Umbilical cord (tissue), 1 donor: ENCODE measurements at regions not wholly inside any gene's neighbourhood (a gene's known extent, or its start where the extent isn't known, plus 50 kb on each side); places are given as distances from the start of the nearest gene placed in this dataset.
A peak's percentile ranks its signal among the peaks of the same experiment; 100 is the strongest.
"Not testable (repeated sequence)": the region's sequence is repeated elsewhere in the genome, so short reads cannot be mapped to it uniquely, and the experiment has no call there.

Source experiments
- DNase-seq: peaks from one replicate; pipeline ENCODE4 v3.0.0-alpha.2; 2015; ENCODE audit warnings: low spot score

DNA sequence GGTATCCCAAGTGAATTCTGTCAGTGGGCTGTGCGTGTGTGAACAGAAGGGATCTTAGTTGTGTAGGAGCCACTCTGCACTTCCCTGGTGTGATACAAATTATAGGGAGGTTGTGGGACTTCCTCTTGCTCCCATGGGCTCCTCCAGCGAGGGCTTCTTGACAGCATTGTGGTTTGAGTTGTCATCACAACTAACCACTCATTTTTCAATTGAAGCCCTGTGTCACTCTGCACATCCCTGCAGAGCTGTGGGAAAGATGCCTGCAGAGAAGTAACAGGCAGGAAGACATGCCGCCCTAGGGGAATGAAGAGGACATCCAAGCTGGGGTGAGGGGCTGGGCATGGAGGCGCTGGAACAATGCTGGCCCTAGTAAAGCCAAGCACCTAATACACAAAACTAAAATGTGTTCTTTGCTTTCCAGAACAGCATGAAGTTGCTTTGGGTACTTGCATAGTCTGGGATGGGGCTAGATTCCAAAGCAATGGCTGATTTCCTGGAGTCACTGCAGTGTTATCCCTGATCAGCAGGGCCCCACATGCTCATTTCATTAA, 692.5 kb downstream of the TOX3 start:
- DNase-seq, result no peak

DNA sequence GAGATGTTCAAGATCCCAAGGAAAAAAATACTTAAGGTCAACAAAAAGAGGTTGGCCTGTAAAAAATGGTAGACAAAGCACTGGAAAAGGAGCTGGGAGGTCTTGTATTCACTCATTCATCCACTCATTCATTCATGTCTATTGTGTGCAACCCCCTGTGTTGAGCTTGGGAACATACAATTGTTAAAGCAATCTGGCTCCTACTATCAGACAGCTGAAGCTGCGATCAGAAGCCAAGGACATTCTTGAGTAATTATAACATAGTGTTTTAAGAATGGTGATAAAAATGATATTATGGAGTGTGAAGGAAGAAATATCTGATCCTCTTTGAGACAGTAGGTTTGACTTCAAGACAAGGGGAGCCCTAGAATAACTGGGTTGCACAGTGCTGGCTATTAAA, 693.4 kb downstream of the TOX3 start:
- no peak for DNase-seq

DNA sequence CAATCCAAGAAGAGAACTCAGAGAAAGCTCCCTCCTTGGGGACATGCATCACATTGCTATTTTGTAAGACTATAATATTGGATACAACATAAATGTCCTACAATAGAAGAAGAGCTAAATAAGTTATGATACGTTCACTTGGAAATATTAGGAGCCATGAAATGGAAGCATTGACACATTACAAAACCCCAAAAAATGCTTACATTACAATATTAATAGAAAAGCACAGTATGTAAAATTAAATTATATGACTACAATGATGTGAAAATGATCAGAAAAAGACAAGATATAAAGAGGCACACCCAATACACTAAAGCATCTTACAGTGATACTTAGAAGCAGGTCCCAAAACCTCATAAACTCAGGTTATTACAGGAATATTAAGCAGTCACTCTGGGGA, 694.1 kb downstream of the TOX3 start:
- DNase-seq, result no peak

DNA sequence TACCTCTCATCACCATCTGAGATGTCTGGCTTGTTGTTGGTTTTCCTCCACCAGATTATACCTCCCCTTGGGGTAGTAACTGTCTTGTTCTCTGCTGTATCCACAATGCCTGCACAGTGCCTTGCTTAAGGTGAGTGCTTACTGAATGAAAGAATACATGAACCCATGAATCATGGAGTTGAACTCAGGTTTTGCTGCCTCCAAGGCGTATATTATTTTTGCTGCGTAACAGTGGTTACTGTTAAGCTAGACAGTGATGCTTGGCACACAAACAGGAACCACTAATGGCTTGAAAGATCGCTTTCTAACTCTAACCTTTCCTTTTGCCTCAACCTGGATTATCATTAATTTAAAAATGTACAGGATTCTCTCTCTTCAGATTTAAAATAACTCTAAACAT, 695.8 kb downstream of the TOX3 start:
- DNase-seq, result no peak

DNA sequence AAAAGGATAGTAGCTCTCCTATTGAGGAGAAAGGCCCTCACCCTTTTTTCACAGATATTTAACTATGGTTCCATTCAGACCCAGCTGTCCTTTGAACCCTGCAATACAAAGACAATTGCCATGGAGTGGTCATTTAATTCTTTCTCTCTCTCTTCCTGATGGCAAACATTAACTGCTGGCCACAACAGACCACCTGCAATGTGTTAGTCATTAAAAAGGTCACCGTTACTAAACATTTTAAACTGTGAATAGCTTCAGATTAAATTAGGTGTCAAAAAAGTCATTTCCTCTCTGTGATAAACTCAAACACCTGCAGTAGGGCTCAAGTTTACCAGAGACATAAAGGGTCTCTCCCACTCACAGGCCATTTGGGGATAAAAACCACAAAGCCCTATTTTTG, 697.2 kb downstream of the TOX3 start:
- DNase-seq, result no peak

DNA sequence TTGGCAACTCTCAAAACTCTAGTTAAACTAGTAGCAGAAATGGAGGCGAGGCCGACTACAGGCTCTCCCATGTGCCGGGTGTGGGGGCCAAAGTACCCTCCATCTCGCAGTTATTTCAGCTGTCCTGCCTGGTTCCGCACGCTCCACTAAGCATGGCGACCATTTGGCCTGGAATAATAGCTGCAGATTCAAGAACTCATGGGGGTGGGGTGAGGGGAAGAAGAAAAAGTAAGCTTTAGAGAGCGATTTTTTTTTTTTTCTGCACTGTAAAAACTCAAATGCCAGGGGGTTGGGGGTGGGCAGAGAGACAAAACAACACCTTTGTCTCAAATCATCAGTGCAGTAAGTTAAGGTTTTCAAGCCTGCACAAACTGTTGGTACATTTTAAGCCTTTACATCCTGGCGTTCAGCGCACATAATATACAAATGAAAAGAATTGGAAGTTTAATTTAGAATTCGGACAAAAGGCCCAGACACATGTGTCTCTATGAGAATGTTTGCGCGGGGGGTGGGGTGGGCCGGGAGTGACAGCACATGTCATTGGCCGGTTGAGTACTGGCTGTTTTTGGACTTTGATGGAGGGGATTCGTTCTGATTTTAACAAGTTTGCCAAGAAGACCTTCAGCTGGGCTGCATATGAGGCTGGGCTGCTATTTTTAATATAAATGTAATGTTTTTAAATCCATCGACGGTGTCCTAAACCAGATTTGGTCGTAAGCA, 694.7 kb upstream of the SALL1 start:
- DNase-seq, result no peak

DNA sequence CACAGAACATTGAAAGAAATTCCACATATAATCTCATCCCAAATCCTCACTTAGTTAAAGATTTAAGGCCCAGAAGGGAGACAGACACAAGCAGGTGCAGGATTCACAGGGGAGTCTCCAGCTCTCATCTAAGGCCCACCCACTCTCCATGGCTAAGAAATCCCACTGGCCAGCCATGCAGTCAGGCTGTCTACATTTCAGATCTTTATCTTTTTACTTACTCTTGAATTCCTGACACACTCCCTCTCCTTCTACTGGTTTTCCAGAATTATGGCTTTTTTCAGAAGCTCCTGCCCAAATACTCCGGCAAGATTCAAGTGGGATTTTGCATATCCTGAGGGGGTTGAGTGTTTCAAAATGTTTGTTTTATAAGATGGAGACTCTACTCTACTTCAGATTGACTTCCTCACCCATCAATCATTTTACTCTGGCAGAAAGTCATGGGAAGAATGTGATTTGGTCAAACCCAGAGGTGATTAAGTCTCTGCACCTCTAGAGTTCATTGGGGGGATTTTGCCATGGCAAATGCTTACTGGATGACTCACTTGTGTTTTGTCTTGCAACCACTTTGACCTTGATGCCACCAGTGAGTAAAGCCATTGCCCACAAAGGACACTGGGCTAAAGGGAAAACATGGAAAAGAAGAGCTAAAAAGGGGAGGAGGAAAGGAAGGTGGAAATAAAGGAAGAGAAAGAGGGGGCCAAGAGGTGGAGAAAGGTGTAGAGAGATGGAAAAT, 688.8 kb upstream of the SALL1 start:
- DNase-seq, result no peak

DNA sequence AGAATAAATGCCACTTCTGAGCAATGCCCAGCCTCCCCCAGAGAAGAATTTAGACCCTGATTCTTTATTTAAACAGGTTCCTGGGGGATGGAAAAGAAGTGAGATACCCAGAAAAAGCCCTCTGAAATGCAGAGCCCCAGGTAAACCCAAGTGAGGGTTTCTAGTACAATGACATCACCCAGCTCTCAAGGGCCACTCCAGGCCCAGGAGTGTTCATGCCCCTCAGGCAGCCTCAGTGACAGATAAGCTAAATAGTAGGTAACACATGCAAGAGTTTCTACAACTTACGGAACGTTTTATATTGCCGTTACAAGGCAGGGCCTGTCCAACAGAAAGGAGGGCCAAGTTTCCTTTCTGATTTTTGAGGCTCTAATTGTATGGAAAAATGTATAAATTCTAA, 683.7 kb upstream of the SALL1 start:
- no peak for DNase-seq

DNA sequence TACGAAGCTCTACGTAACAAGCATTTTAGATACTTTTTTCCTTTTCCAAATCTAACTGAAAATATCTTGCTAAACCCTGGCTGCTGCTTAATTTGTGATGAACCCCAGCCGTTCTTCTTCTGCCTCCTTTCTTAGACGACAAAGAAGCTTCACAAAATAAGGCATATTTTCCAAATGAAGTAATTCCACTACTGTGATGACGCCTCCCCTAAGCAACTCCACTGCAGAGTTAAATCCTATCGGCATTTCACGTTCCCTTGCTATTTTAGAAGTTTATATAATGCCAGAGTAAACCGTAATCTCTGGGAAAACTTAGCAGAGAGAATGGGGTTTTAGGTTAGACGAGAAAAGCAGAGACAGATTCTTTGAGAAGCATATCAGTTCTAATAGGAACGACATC, 683.1 kb upstream of the SALL1 start:
- DNase-seq, result peak; percentile 84

DNA sequence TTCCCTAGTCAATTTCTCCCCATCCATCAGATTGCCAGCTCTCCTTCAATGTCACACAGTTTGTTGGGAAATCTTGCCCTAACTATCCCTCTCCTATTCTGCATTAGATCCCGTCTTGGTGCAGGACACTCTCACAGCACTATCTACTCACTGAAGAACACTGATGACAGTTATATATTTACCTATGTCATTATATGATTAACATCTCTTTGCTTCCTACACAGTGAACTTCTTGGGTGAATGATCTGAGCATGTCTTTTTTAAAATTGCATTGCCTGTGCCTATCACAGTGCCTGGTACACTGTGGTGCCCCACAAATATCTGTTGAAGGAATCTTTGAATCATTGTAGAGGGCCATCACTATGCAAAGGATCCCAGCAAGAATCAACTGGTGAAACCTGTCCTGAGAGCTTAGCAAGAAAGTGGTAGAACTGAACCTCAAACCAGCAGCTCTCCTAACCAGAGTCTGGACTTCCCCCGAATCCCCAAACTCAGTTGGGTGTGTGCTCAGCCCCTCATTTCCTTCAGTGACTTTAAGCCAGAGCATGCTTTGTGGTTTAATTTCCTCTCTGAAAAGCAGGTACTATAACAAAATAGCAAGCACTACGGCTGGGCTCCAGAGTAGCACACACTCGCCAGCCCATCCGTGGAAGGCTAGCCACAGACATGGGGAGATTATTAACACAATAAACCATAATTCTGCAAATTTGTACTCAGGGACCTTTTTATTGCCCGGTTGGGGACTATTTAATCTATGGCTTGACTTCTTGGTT, 680.7 kb upstream of the SALL1 start:
- no peak for DNase-seq

DNA sequence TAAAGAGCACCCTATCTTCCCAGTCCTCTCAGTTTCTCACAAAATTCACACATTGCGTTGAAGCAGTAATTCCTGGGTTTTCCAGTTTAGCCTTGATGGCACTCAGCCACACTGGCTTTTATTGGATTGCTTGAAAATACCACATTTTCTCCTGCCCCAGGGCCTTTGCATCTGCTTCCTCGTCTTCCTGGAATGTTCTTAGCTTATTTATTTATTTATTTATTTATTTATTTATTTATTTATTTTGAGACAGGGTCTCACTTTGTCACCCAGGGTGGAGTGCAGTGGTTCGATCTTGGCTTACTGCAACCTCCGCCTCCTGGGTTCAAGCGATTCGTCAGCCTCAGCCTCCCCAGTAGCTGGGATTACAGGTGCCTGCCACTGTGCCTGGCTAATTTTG, 680.0 kb upstream of the SALL1 start:
- not testable (repeated sequence) for DNase-seq

DNA sequence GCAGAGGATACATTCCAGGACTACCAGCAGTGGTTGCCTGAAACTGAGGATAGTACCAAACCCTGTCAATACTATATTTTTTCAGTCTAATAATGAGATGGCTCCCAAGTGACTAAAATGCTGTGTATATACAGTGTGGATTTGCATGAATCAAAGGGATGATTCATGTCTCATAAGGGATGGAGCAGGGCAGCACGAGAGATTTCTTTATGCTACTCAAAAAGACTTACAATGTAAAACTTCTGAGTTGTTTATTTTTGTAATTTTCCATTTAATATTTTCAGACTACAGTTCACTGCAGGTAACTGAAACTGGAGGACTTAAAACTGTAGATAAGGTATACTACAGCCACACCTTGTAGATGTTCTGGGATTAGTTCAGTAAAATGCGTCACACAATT, 674.7 kb upstream of the SALL1 start:
- no peak for DNase-seq

DNA sequence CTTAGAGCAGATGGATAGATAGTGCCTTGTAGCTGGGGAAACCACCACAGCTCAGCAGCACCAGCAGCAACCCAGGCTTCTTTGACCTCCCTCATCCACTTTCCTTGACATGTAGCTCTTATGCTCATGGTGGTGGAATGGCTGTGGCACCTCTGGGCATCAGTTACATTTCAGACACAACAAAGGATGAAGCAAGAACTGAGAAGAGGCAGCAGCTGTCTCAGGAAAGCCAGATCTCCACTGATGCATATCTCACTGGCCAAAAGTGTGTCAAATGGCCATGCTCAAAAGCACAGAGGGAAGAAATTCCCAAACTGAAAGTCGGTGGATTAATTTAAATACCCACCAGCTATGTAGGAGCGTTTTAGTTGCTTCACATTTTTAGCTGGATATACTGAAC, 671.4 kb upstream of the SALL1 start:
- DNase-seq, result no peak

DNA sequence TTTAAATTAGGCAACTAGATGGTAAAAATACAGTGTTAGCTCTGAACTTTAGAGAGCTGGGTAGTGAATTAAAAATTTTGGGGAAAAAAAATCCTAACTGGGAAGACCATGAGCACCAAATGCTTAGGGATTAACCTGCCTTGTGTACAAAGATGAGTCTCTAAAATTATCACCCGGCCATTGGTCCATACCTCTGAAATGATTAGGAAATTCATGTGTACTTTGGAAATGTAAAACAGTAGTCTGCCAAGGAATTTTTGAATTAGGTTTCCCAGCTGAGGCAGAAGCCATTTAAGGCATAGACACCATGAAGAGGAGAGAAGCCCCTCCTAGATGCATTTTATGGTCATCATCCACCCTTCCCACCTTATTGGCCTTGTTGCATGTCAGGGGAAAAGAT, 670.5 kb upstream of the SALL1 start:
- DNase-seq, result no peak

DNA sequence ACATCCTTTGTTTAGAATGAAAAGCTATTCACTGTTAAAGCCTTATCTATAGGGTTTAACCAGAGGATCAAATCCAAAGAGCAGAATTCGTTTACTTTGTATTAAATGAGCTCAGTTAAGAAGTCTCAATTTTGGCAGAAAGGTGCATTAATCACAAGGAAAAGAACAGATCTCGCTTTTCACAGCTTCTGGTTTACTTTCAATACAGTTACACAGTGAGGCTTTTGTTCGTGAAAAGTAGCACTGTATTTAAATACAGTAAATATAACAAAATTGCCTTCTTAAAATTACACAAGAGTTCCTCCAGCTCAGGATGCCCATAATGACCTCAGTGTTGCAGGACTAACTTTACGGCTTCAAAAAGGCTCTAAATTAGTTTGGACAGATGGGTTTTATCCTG, 669.1 kb upstream of the SALL1 start:
- no peak for DNase-seq

DNA sequence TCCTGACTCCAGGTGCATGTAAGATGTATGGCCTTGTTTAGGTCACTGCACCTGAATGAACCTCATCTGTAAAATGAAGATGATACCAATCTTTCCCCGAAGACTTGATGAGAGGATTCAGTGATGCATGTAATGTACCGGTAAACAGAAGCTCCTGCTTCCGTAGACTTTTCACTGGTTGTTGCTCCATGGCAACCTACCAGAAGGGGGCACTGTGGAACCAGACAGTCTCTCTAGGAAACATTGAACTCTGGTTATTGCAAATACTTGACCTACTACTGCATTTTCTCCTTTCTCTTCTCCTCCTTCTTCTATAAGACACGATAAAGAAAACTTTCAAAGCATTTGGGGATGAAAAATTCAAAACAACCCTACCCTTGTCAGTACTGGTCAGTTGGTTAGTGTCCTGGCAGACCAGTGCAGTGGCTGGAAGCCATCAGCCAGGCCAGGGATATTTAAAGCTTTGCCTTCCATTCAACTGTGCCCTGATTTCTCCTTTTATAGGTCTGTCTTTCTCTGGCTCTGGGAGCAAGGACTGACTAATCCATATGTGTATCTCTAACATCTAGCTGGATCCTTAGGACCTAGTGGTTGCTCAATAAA, 667.4 kb upstream of the SALL1 start:
- DNase-seq, result no peak

DNA sequence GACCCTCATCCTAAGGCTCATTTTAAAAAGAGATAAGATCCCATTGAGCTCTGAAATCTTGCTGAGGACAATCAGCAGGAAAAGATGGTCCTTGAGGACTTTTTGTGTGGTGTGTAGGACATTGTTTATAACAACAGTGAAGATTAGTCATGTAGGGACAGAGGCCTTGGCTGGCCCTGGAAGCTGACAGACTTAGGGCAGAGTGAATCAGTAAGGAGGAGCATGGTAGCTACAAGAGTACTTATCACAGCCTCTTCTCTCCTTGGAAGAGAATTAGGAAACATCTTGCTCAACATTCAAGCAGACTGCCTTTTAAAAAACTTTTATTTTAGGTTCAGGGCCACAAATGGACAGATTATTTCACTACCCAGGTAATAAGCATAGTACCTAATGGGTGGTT, 665.9 kb upstream of the SALL1 start:
- peak; percentile 34 for DNase-seq

DNA sequence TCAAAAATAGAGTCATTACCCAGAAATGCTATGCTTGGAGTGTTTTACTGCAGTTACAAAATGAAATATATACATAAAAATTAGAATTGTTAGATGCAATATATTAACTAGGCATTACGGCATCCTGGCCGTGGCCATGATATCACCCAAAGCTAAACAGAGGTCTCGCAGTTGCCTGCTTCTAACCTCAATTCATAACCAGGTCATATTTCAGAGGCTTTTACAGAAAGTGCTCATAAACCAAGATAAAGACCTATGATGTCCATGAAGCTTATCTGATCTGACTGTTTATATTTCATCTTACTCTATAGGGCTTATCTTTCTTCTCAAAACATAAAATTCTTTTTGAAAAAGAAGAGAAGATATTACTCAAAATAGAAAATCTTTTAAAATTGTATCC, 664.5 kb upstream of the SALL1 start:
- DNase-seq, result peak; percentile 70

DNA sequence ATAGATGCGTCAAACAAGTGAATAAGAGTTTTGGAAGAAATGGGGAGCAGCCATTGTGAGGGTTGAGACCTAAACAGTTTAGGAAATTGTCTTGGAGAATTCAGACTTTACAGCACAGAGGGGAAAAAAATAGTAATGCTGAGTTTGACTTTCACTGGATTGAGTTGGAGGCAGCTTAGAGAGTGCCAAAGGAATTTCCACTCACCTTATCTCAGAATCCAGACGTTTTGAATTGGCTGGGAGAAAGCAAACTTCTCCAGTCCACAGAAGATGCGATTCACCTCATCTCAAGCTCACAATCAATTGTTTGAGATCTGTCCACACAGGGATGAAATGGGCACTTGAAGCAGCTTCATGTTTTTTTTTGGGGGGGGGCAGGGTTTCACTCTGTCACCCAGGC, 663.5 kb upstream of the SALL1 start:
- no peak for DNase-seq

DNA sequence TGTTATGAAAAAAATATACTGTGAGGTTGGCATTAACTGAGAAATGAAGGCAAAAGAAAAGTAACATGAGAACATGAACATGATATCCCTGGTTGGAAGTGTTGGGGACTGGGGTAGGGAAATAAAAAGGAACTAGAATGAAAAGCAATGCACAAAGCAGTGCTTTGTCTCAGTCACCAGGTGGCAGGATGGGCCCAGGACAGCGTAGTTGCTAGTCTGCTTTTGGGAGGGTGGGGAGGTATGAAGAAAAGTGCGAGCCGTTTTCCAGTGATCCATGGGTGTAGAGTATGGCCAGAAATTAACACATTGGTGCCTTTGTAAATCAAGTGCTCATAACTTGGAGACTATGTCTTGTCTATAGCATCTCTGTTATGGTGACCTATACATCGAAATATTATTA, 662.5 kb upstream of the SALL1 start:
- DNase-seq, result no peak

DNA sequence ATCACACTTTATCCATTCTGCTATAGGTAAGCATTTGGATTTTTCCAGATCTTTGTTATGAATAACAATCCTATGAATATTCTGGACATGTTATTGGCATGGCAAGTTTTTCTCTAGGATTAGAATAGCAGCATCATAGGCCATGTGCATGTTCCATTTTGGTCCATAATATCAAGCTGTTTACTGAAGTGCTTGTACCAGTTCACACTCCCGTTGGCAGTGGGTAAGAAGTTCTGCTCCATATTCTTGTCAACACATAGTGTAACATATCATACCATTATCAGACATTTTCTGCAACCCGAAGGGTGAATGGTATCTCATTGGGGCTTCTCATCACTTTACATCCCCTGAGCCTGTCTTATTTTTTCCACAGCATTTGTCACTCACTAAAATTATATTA, 661.9 kb upstream of the SALL1 start:
- DNase-seq, result no peak

DNA sequence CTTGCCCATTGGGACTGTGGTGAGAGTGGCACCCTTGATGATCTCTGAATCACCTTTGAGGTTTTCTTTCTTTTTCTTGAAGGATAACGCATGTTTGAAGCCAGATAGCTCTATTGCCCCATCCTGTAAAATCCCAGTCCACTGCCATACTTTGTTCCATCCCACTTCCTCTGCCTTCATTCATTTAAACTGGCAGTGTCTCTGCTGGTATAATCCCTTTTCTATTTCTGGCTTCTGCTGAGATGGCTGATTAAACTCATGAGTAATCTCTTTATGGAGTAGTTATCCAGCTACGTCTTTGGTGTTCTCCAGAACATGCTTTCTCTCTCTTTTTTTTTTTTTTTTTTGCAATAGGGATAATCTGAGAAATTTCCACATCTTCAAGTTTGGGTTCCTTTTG, 656.5 kb upstream of the SALL1 start:
- DNase-seq, result no peak
